Progenitor cell of endocrine pancreas (in vitro differentiated cells): ENCODE measurements at regions not wholly inside any gene's neighbourhood (a gene's known extent, or its start where the extent isn't known, plus 50 kb on each side); places are given as distances from the start of the nearest gene placed in this dataset.
"Not testable (repeated sequence)": the region's sequence is repeated elsewhere in the genome, so short reads cannot be mapped to it uniquely, and the experiment has no call there.

ENCODE experiments used
- DNase-seq: peaks from one replicate; pipeline ENCODE4 v3.0.0; 2021; ENCODE audit warnings: low spot score; ENCODE audit not compliant: unreplicated experiment
- H3K27ac Mint-ChIP-seq: 2 replicates; pipeline ENCODE4 v1.8.0; 2021; ENCODE audit warnings: mild to moderate bottlenecking, moderate library complexity, mixed read lengths
- H3K27me3 Mint-ChIP-seq: 2 replicates; pipeline ENCODE4 v1.8.0; 2021; ENCODE audit warnings: mixed read lengths
- H3K36me3 Mint-ChIP-seq: 2 replicates; pipeline ENCODE4 v1.8.0; 2022; ENCODE audit warnings: mixed read lengths; ENCODE audit not compliant: insufficient read depth
- H3K4me1 Mint-ChIP-seq: 2 replicates; pipeline ENCODE4 v1.8.0; 2021; ENCODE audit warnings: low read depth, mixed read lengths
- H3K4me3 Mint-ChIP-seq: 2 replicates; pipeline ENCODE4 v1.8.0; 2021; ENCODE audit warnings: low read depth, mild to moderate bottlenecking, moderate library complexity, mixed read lengths
- H3K9me3 Mint-ChIP-seq: 2 replicates; pipeline ENCODE4 v1.8.0; 2021; ENCODE audit warnings: low read depth, mixed read lengths
- CTCF ChIP-seq: fragments of 200-600 bp; sonication (generic); IDR thresholded peaks from one replicate; pipeline ENCODE4 v1.5.0; 2021; ENCODE audit warnings: antibody characterized with exemption, mild to moderate bottlenecking; ENCODE audit not compliant: unreplicated experiment

- Mint-ChIP-seq H3K4me1 (peaks cover 1% of the 10 kb centered on the region), H3K27me3 (no peaks in the 10 kb centered on the region), H3K9me3 (peaks cover 6% of the 10 kb centered on the region), H3K36me3 (no peaks in the 10 kb centered on the region), H3K4me3 (no peak overlapping the region), H3K27ac (no peak overlapping the region)
- DNase-seq, result no peak
- TF ChIP-seq CTCF, result no peak
Measured at GRCh38 chr1:170808216-170808885, 127.0 kb upstream of the MROH9 start.

- not testable (repeated sequence) for H3K4me3 Mint-ChIP-seq, H3K27ac Mint-ChIP-seq, DNase-seq, H3K4me1 Mint-ChIP-seq, H3K36me3 Mint-ChIP-seq, H3K27me3 Mint-ChIP-seq
- peaks cover 12% of the 10 kb centered on the region for H3K9me3 Mint-ChIP-seq
Measured at GRCh38 chr1:170811013-170811412, 124.3 kb upstream of the MROH9 start.

- Mint-ChIP-seq H3K27me3 (no peaks in the 10 kb centered on the region), H3K27ac (no peak overlapping the region), H3K9me3 (peaks cover 2% of the 10 kb centered on the region), H3K36me3 (no peaks in the 10 kb centered on the region), H3K4me1 (no peaks in the 10 kb centered on the region), H3K4me3 (no peak overlapping the region)
- TF ChIP-seq CTCF, result no peak
- no peak for DNase-seq
Measured at GRCh38 chr1:170819781-170820180, 115.6 kb upstream of the MROH9 start.

- Mint-ChIP-seq H3K4me3 (no peak overlapping the region), H3K27ac (no peak overlapping the region), H3K27me3 (peaks cover 4% of the 10 kb centered on the region), H3K4me1 (no peaks in the 10 kb centered on the region), H3K36me3 (no peaks in the 10 kb centered on the region), H3K9me3 (no peaks in the 10 kb centered on the region)
- DNase-seq, result no peak
- TF ChIP-seq CTCF, result no peak
Measured at GRCh38 chr1:170823120-170823519, 112.2 kb upstream of the MROH9 start.

- no peaks in the 10 kb centered on the region for H3K36me3 Mint-ChIP-seq
- no peaks in the 10 kb centered on the region for H3K27me3 Mint-ChIP-seq
- no peak overlapping the region for H3K4me3 Mint-ChIP-seq
- no peak overlapping the region for H3K27ac Mint-ChIP-seq
- TF ChIP-seq CTCF, result no peak
- H3K9me3 Mint-ChIP-seq, result peaks cover 7% of the 10 kb centered on the region
- DNase-seq, result no peak
- no peaks in the 10 kb centered on the region for H3K4me1 Mint-ChIP-seq
Measured at GRCh38 chr1:170831276-170831675, 104.1 kb upstream of the MROH9 start.

GRCh38 chr1:170836141-170836540, 99.2 kb upstream of the MROH9 start:
- Mint-ChIP-seq H3K4me3 (no peak overlapping the region), H3K4me1 (no peaks in the 10 kb centered on the region), H3K27ac (no peak overlapping the region), H3K36me3 (no peaks in the 10 kb centered on the region), H3K27me3 (no peaks in the 10 kb centered on the region), H3K9me3 (peaks cover 7% of the 10 kb centered on the region)
- no peak for DNase-seq
- no peak for TF ChIP-seq CTCF
